GM12801 (cell line): ENCODE measurements at regions not wholly inside any gene's neighbourhood (a gene's known extent, or its start where the extent isn't known, plus 50 kb on each side); places are given as distances from the start of the nearest gene placed in this dataset.

ENCODE experiments used
- CTCF ChIP-seq: IDR thresholded peaks from one replicate; pipeline ENCODE4 v1.5.1; 2011; ENCODE audit warnings: control low read depth; ENCODE audit not compliant: insufficient read length; ENCODE audit errors: extremely low read depth

DNA sequence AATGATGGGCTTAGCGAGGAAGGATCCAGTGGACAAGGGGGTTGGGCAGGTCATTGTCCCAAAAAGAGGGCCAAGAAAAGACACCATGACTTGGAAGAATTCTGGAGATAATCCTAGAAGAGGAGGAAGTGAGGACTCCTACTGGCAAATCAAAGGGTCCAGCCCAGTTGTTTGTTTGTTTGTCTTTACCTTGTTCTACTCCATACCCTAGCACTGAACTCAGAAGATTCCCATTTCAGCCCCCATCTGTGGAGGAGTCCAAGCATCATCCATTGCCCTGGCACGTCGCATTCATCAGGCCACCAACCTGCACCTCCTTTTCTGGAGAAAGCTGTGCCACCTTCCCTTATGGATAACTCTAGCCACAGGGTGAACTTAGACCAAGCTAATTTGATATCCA lies 326.2 kb downstream of the EN1 start:
- no peak for TF ChIP-seq CTCF

GRCh38 chr2:118520246-118520645 lies 327.2 kb downstream of the EN1 start:
- TF ChIP-seq CTCF, result no peak

DNA sequence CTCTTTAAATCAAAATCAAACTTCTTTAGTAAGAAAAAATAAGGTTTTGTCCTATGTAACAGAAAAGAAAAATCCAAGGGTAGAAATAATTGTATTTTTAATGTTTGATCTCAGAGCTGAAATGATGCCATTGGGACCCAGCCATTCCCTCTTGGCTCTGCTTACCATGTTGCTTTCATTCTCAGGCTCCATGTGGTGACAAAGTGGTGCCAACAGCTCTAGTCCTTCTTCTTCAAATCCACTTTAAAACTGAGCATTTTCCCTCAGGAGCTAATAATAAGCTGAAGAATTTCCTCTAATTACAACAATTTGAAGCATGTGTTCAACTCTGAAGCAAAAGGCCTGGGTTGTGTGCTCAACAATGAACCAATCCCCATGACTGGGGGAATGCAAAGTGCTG lies 327.9 kb downstream of the EN1 start:
- no peak for TF ChIP-seq CTCF

GRCh38 chr2:118510807-118511206 lies 336.6 kb downstream of the EN1 start:
- TF ChIP-seq CTCF, result no peak

DNA sequence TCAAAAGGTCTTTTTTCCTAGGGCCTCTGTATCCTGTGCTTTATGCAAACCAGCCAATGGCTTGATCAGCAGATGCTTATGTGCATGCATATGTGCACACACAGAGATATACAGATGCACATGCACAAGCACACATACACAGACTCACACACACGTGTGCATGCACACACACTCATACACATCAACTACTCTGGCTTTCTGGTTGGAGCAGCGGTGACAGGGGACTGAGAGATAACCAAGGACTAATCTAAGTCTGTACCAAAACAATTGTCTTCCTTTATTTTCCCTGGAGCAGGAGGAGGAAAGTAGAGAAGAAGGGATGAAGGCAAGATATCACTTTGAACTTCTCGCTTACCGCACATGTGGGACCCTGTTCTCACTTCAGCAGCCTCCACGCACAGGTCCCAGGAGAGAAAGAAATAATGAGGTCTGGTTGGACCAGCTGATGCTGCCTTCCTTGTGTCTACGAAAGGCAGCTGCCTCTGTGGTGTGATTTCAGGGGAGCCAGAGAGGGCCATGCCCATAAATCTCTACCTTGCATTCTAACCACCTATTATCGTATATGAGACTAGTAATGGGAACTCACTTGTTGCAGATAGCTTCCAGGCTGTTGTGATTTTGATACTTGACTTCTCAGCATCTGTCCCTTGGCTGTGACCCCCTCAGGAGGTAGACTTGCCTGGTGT lies 338.0 kb downstream of the EN1 start:
- TF ChIP-seq CTCF, result no peak

GRCh38 chr2:118508282-118508681 lies 339.2 kb downstream of the EN1 start:
- TF ChIP-seq CTCF, result no peak

DNA sequence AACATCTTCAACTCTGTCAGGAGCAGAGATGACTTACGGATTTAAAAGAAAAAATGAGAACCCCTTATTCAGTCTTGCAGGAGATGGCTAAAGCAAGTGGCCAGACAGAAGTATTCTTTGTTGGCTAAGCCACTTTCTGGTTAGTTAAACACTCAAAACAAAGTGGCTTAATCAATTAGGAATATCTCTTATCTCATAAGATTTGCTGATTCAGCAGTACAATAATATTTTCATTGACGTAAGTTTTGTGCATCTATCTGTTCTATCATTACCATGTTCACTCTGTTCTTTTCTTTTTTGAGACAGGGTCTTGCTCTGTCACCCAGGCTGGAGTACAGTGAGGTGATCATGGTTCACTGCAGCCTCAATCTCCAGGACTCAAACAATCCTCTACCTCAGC lies 342.0 kb downstream of the EN1 start:
- TF ChIP-seq CTCF, result no peak
